K562 (cell line): ENCODE measurements at regions not wholly inside any gene's neighbourhood (a gene's known extent, or its start where the extent isn't known, plus 50 kb on each side); places are given as distances from the start of the nearest gene placed in this dataset.

Experiments used
- BMI1 ChIP-seq: fragments of 150-350 bp; IDR thresholded peaks from 2 replicates; pipeline ENCODE4 v1.6.1; 2014; ENCODE audit warnings: low read length
- NR2C2 ChIP-seq, 2 experiments: fragments of 200-800 bp in 1 of 2; sonication (Bioruptor generic) in 1 of 2; sonication (generic) in 1 of 2; formaldehyde crosslinking in 1 of 2; IDR thresholded peaks; 2 replicates each; pipeline versions ENCODE4 v1.6.1 to v1.8.0; 2016 to 2022; ENCODE audit warnings: mild to moderate bottlenecking in 1 of 2, missing compliant biosample characterization in 1 of 2, missing genetic modification characterization in 1 of 2, missing genetic modification reagents in 1 of 2
- NRF1 ChIP-seq, 2 experiments: fragments of 450-650 bp; IDR thresholded peaks in 1 of 2; conservative IDR thresholded peaks in 1 of 2; 2 replicates each; pipeline ENCODE4 v1.6.1; 2014; ENCODE audit warnings: mild to moderate bottlenecking in 2 of 2
- SMAD1 ChIP-seq: fragments of 150-350 bp; IDR thresholded peaks from 2 replicates; pipeline ENCODE4 v1.6.1; 2014; ENCODE audit warnings: low read length, low read depth; ENCODE audit not compliant: partially characterized antibody
- SMAD3 ChIP-seq: fragments of 450-650 bp; formaldehyde crosslinking; conservative IDR thresholded peaks from 2 replicates; pipeline ENCODE4 v1.4.0; 2020; ENCODE audit warnings: mild to moderate bottlenecking
- ZFPM2 ChIP-seq: fragments of 250-450 bp; sonication (Bioruptor Pico); IDR thresholded peaks from 2 replicates; pipeline ENCODE4 v1.5.1; 2022; ENCODE audit warnings: mild to moderate bottlenecking

DNA sequence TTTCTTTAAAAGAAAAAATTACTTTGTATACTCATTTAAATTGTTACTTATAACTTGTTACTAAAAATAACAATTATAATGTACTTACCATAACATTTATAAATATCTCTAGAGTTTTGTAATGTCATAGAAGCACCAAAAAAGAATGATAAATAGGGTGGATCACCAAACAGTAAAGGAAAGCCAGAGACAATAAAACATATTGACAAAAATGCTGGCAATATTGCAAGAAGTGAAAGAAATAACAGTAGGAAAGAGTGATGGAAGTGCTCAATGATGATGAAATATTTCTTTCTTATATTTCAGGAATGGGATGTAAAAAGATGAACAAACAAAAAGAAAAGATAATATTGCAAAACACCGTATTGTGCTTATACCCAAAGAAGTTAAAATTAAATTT is 301.7 kb downstream of the CENPW start:
- TF ChIP-seq NRF1 (conservative IDR thresholded peaks at IDR 0.05 in 1 of 2, IDR thresholded peaks at IDR 0.05 in 1 of 2) (no peak), ZFPM2 (CRISPR knock-in tag) (no peak), NR2C2 (CRISPR knock-in tag; IDR thresholded peaks at IDR 0.05) (no peak), NR2C2 (tag; IDR thresholded peaks at IDR 0.05) (no peak), BMI1 (no peak), SMAD1 (no peak), SMAD3 (CRISPR knock-in tag) (no peak)
